ENCODE measurements at regions not wholly inside any gene's neighbourhood (a gene's known extent, or its start where the extent isn't known, plus 50 kb on each side); places are given as distances from the start of the nearest gene placed in this dataset.

DNA sequence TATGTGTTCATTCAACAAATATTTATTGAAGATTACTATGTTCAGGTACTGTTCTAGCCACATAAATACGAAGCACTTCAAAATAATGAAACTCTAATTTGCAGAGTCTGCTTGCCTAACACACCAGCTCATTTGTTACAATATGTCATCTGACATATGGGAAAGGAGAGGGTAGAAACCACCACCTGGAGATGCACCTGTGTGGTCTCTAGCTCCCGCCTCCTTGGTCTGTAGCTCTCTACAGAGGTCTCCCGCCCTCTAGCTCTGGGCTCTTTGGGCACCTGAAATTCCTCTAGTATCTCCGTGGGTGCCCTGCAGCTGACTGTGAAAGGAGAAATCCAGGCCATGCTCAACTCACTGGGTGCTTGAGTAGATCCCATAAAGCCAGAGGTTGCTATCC, 51.4 kb upstream of the DBX1 start:
- peaks cover 56% of the 10 kb centered on the region for H3K27me3 Mint-ChIP-seq (ENCODE audit: insufficient read depth, low read depth, poor library complexity)
- H3K27me3 ChIP-seq (ENCODE audit: insufficient read depth) = peaks cover 100% of the 10 kb centered on the region
- no peak overlapping the region for H3K27ac Mint-ChIP-seq
- ATAC-seq = no peak
- H3K4me1 ChIP-seq (ENCODE audit: insufficient read depth) = peaks cover 29% of the 10 kb centered on the region
- H3K4me2 ChIP-seq = no peak overlapping the region
- H4K20me1 ChIP-seq (replicated peaks; ENCODE audit: insufficient read depth) = peaks cover 22% of the 10 kb centered on the region
- peaks cover 7% of the 10 kb centered on the region for H3F3A ChIP-seq (replicated peaks; ENCODE audit: low read depth)
- peaks cover 3% of the 10 kb centered on the region; the same call in 1 of the 2 replicates for H3K9me2 ChIP-seq (ENCODE audit: insufficient read depth)
- DNase-seq (ENCODE audit: low spot score) = no peak
- H2AFZ ChIP-seq = no peak overlapping the region
- no peak overlapping the region for H3K4me3 ChIP-seq
- H3K36me3 ChIP-seq (ENCODE audit: insufficient read depth) = no peaks in the 10 kb centered on the region
- H3K79me2 ChIP-seq (replicated peaks; ENCODE audit: insufficient read depth) = no peaks in the 10 kb centered on the region
- H3K27ac ChIP-seq (ENCODE audit: low read depth) = no peak overlapping the region
- H3K4me3 Mint-ChIP-seq = no peak overlapping the region
- no peaks in the 10 kb centered on the region for H3K36me3 Mint-ChIP-seq (ENCODE audit: low read depth)
- TF ChIP-seq JUNB (IDR thresholded peaks at IDR 0.05; ENCODE audit: unreplicated experiment) (no peak), ZNF331 (CRISPR knock-in tag; IDR thresholded peaks at IDR 0.05; ENCODE audit: low read depth) (no peak), EZH2phosphoT487 (IDR thresholded peaks at IDR 0.05; ENCODE audit: unreplicated experiment) (no peak), ZNF114 (CRISPR knock-in tag; IDR thresholded peaks at IDR 0.05) (no peak)
- TF ChIP-seq, protein P1, sequence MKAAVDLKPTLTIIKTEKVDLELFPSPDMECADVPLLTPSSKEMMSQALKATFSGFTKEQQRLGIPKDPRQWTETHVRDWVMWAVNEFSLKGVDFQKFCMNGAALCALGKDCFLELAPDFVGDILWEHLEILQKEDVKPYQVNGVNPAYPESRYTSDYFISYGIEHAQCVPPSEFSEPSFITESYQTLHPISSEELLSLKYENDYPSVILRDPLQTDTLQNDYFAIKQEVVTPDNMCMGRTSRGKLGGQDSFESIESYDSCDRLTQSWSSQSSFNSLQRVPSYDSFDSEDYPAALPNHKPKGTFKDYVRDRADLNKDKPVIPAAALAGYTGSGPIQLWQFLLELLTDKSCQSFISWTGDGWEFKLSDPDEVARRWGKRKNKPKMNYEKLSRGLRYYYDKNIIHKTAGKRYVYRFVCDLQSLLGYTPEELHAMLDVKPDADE (IDR thresholded peaks at IDR 0.05) = no peak
- H3K9me3 Mint-ChIP-seq = no peaks in the 10 kb centered on the region
- peaks cover 24% of the 10 kb centered on the region for H3K4me1 Mint-ChIP-seq

All from GM23338 (cell line).